ENCODE measurements at regions not wholly inside any gene's neighbourhood (a gene's known extent, or its start where the extent isn't known, plus 50 kb on each side); places are given as distances from the start of the nearest gene placed in this dataset.

- Histone ChIP-seq H3K4me1 (ENCODE audit: insufficient read depth, low read length) (no peaks in the 10 kb centered on the region), H3K27ac (ENCODE audit: extremely low read length, insufficient read depth, low read length) (no peak overlapping the region), H3K4me2 (ENCODE audit: low read depth, low read length) (no peak overlapping the region), H2AFZ (ENCODE audit: low read length) (no peak overlapping the region), H3K9me3 (ENCODE audit: low read length) (no peaks in the 10 kb centered on the region), H3K27me3 (ENCODE audit: control insufficient read depth in 1 of 2, insufficient read depth in 2 of 2, low read length in 2 of 2) (no peaks in the 10 kb centered on the region), H3K9ac (ENCODE audit: insufficient read depth, low read depth, low read length) (no peak overlapping the region), H3K4me3 (replicated peaks in 1 of 3; ENCODE audit: insufficient read depth in 1 of 3, low read depth in 2 of 3, low read length in 3 of 3) (no peak overlapping the region), H3K79me2 (ENCODE audit: insufficient read depth, low read length) (no peaks in the 10 kb centered on the region), H3K36me3 (replicated peaks in 1 of 2; ENCODE audit: control insufficient read depth in 1 of 2, insufficient read depth in 2 of 2, low read length in 2 of 2) (no peaks in the 10 kb centered on the region), H4K20me1 (ENCODE audit: insufficient read depth, low read length) (no peaks in the 10 kb centered on the region)
- no peak for DNase-seq (ENCODE audit: low spot score)
- ChIA-PET CTCF (ENCODE audit: low intra/inter-chr PET ratio, low total read pairs) (no interaction called here), POLR2A (no interaction called here)
- BruUV-seq (replicated peaks), result no TSS peak
- intact Hi-C loops (cut with micrococcal nuclease; ENCODE audit: unreplicated experiment) (no loop called here), in situ Hi-C loops (cut with HindIII; ENCODE audit: extremely low pct_ligation_motif_present, low pct_unique_long_range_greater_than_20kb) (no loop called here)
- ATAC-seq, result no peak
- no peak for FAIRE-seq
- 0% methylated on average over 5 of the region's 13 CpGs for WGBS (ENCODE audit: low lambda C conversion rate)
- TF ChIP-seq XRCC5 (optimal IDR thresholded peaks at IDR 0.05; ENCODE audit: low read length) (no peak), ZNF777 (CRISPR knock-in tag; IDR thresholded peaks at IDR 0.05) (no peak), ZNF138 (CRISPR knock-in tag; IDR thresholded peaks at IDR 0.05; ENCODE audit: low read depth) (no peak), STAG1 (CRISPR knock-in tag; IDR thresholded peaks at IDR 0.05) (no peak), DMAP1 (CRISPR knock-in tag; IDR thresholded peaks at IDR 0.05) (no peak), CREB3 (CRISPR knock-in tag; IDR thresholded peaks at IDR 0.05) (no peak), ZNF205 (CRISPR knock-in tag; IDR thresholded peaks at IDR 0.05) (no peak), ZSCAN9 (CRISPR knock-in tag; IDR thresholded peaks at IDR 0.05; ENCODE audit: borderline replicate concordance) (no peak), GATAD1 (CRISPR knock-in tag; IDR thresholded peaks at IDR 0.05) (no peak), TGIF2 (CRISPR knock-in tag; IDR thresholded peaks at IDR 0.05) (no peak), BORCS8-MEF2B (CRISPR knock-in tag; IDR thresholded peaks at IDR 0.05) (no peak), TEF (CRISPR knock-in tag; IDR thresholded peaks at IDR 0.05) (no peak), SMC3 (IDR thresholded peaks at IDR 0.05; ENCODE audit: low read length) (no peak)
These were observed 65.7 kb downstream of the CUZD1 start for GRCh38 chr10:122779924-122780323.

Measured in HepG2 (cell line).